Activated CD8-positive, alpha-beta T cell treated with anti-CD3 and anti-CD28 coated beads, Interleukin-2, amount 10 ng/mL, durations not matched to agents 7 days and 5 days (primary cell): ENCODE measurements at regions not wholly inside any gene's neighbourhood (a gene's known extent, or its start where the extent isn't known, plus 50 kb on each side); places are given as distances from the start of the nearest gene placed in this dataset.

Source experiments
- ATAC-seq: fragments of 150-1000 bp; cut with Tn5 transposase; one replicate; pipeline ENCODE4 v1.10.0; 2021; ENCODE audit warnings: moderate library complexity
- CTCF ChIA-PET: fragments of 350-600 bp; sonication (Branson Sonifier 250); formaldehyde crosslinking; loops from one replicate; lab custom pipeline; 2021; ENCODE audit warnings: antibody characterized with exemption; lab: Charles Lee
- POLR2A ChIA-PET: fragments of 350-600 bp; sonication (Branson Sonifier 250); formaldehyde crosslinking; loops from one replicate; lab custom pipeline; 2021; ENCODE audit warnings: antibody characterized with exemption; lab: Charles Lee
- DNase-seq: peaks from one replicate; pipeline ENCODE4 v3.0.0-alpha.2; 2020
- H3K27ac Mint-ChIP-seq: one replicate; pipeline ENCODE4 v1.8.0; 2021; ENCODE audit warnings: mild to moderate bottlenecking, mixed read lengths
- H3K27me3 Mint-ChIP-seq: one replicate; pipeline ENCODE4 v1.8.0; 2021; ENCODE audit warnings: low read depth, mixed read lengths
- H3K36me3 Mint-ChIP-seq: one replicate; pipeline ENCODE4 v1.8.0; 2021; ENCODE audit warnings: low read depth, mixed read lengths
- H3K4me1 Mint-ChIP-seq: one replicate; pipeline ENCODE4 v1.8.0; 2021; ENCODE audit warnings: low read depth, mixed read lengths
- H3K4me3 Mint-ChIP-seq: one replicate; pipeline ENCODE4 v1.8.0; 2021; ENCODE audit warnings: mild to moderate bottlenecking, mixed read lengths
- H3K9me3 Mint-ChIP-seq: one replicate; pipeline ENCODE4 v1.8.0; 2022; ENCODE audit warnings: mixed read lengths; ENCODE audit not compliant: insufficient read depth

DNA sequence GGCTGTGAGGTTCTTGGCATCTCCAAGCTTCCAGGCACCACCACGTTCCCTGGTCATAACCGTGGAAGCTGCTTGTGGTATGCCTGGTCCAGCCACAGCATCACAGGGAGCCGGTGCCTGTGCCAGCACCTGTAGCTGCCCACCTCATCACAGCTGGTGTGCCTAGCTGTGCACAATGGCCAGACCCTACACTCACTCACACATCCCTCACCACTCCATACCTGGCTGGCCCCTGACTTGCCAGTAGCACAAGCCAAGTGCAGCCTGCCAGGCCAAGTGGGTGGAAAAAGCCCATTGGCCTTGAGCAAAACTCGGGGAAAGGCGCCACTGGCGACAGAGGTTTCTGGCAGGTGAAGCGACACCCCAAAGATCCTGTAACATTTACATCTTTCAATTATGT lies 192.3 kb upstream of the MANEA start:
- DNase-seq, result no peak
- Mint-ChIP-seq H3K27me3 (no peaks in the 10 kb centered on the region), H3K36me3 (no peaks in the 10 kb centered on the region), H3K9me3 (no peaks in the 10 kb centered on the region), H3K4me3 (no peak overlapping the region), H3K4me1 (no peaks in the 10 kb centered on the region), H3K27ac (no peak overlapping the region)
- ATAC-seq, result no peak
- POLR2A ChIA-PET, result no interaction called here
- CTCF ChIA-PET, result no interaction called here

DNA sequence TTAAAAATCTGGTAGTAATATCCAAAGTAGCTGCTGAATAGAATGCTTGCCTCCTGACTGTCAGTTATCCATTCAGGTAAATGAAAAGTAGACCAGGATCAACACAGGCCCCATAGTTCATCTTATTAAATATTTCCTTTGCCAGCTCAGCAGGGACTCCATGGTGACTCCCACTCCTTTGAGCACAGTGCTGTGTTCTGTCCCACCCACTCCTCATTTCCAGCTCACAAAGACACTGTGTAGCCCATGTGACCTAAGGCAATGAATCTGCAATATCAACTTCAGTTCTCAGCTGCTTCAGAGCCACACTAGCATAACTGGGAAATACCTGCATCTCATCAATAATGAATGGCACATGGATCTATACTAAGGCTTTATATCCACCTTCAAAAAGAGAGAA lies 189.5 kb upstream of the MANEA start:
- H3K36me3 Mint-ChIP-seq, result no peaks in the 10 kb centered on the region
- no peaks in the 10 kb centered on the region for H3K9me3 Mint-ChIP-seq
- H3K4me1 Mint-ChIP-seq, result no peaks in the 10 kb centered on the region
- DNase-seq, result no peak
- no peak overlapping the region for H3K27ac Mint-ChIP-seq
- no peak for ATAC-seq
- ChIA-PET POLR2A (no interaction called here), CTCF (no interaction called here)
- H3K27me3 Mint-ChIP-seq, result no peaks in the 10 kb centered on the region
- no peak overlapping the region for H3K4me3 Mint-ChIP-seq

DNA sequence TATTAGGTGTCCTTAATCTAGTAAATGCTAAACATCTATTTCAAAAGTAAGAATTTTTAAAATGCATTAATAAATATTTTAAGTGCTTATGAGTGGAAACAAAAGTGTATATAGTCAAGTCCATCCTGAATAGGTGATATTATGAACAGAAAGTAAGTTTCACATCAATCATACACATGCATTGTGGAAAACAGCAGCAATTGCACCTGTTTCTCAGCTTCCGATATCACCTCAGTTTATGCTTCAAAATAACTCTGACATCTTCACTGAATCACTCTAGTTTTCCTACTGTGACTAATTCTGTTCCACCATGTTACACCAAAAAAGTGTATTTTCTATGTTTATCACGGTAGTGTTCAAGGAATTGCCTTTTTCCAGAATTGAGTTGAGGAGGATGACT lies 172.6 kb upstream of the MANEA start:
- H3K9me3 Mint-ChIP-seq, result no peaks in the 10 kb centered on the region
- no peaks in the 10 kb centered on the region for H3K36me3 Mint-ChIP-seq
- CTCF ChIA-PET, result no interaction called here
- no peaks in the 10 kb centered on the region for H3K4me1 Mint-ChIP-seq
- H3K27me3 Mint-ChIP-seq, result no peaks in the 10 kb centered on the region
- POLR2A ChIA-PET, result no interaction called here
- H3K27ac Mint-ChIP-seq, result no peak overlapping the region
- DNase-seq (no peak), ATAC-seq (no peak)
- no peak overlapping the region for H3K4me3 Mint-ChIP-seq

- Mint-ChIP-seq H3K27ac (no peak overlapping the region), H3K4me3 (no peak overlapping the region), H3K27me3 (no peaks in the 10 kb centered on the region), H3K9me3 (no peaks in the 10 kb centered on the region), H3K36me3 (no peaks in the 10 kb centered on the region), H3K4me1 (no peaks in the 10 kb centered on the region)
- no peak for ATAC-seq
- POLR2A ChIA-PET, result no interaction called here
- DNase-seq, result no peak
- CTCF ChIA-PET, result no interaction called here
Observed at GRCh38 chr6:95408111-95408510, 169.2 kb upstream of the MANEA start.

- no peaks in the 10 kb centered on the region for H3K4me1 Mint-ChIP-seq
- H3K9me3 Mint-ChIP-seq, result no peaks in the 10 kb centered on the region
- no peaks in the 10 kb centered on the region for H3K27me3 Mint-ChIP-seq
- ChIA-PET CTCF (no interaction called here), POLR2A (no interaction called here)
- H3K4me3 Mint-ChIP-seq, result no peak overlapping the region
- ATAC-seq (no peak), DNase-seq (no peak)
- no peaks in the 10 kb centered on the region for H3K36me3 Mint-ChIP-seq
- H3K27ac Mint-ChIP-seq, result no peak overlapping the region
Observed at GRCh38 chr6:95410168-95410567, 167.2 kb upstream of the MANEA start.

DNA sequence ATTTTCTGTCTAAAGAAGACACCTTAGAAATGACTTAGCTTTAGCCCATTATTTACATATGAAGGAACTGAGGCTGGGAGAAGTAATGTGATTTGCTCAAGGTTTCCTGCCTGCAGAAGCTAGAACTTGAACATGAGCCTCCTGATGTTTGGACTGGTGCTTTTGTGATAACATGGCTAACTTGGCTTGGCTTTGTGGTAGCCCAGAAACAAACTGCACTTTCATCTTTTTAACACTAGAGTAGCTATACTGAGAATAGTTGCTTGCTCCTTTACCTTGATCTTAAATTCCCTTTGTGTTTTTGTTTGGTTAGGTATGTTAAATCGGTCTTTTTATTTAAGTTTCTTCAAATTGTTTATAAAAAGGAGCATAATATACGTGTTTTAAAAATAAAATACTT lies 163.5 kb upstream of the MANEA start:
- ATAC-seq (no peak), DNase-seq (no peak)
- Mint-ChIP-seq H3K9me3 (no peaks in the 10 kb centered on the region), H3K27me3 (no peaks in the 10 kb centered on the region), H3K36me3 (no peaks in the 10 kb centered on the region), H3K4me1 (no peaks in the 10 kb centered on the region), H3K4me3 (no peak overlapping the region), H3K27ac (no peak overlapping the region)
- POLR2A ChIA-PET, result no interaction called here
- CTCF ChIA-PET, result no interaction called here

- H3K36me3 Mint-ChIP-seq, result no peaks in the 10 kb centered on the region
- ChIA-PET CTCF (no interaction called here), POLR2A (no interaction called here)
Observed at GRCh38 chr6:95417856-95418255, 159.5 kb upstream of the MANEA start.

GRCh38 chr6:95420792-95421191 lies 156.5 kb upstream of the MANEA start:
- ATAC-seq (no peak), DNase-seq (no peak)
- no peak overlapping the region for H3K4me3 Mint-ChIP-seq
- H3K4me1 Mint-ChIP-seq, result no peaks in the 10 kb centered on the region
- no peak overlapping the region for H3K27ac Mint-ChIP-seq
- peaks cover 2% of the 10 kb centered on the region for H3K9me3 Mint-ChIP-seq
- ChIA-PET POLR2A (no interaction called here), CTCF (no interaction called here)
- no peaks in the 10 kb centered on the region for H3K27me3 Mint-ChIP-seq
- H3K36me3 Mint-ChIP-seq, result no peaks in the 10 kb centered on the region

More at GRCh38 chr6:95417856-95418255, 159.5 kb upstream of the MANEA start:
- Mint-ChIP-seq H3K9me3 (peaks cover 2% of the 10 kb centered on the region), H3K4me1 (no peaks in the 10 kb centered on the region), H3K27ac (no peak overlapping the region), H3K27me3 (no peaks in the 10 kb centered on the region), H3K4me3 (no peak overlapping the region)
- DNase-seq (no peak), ATAC-seq (no peak)

DNA sequence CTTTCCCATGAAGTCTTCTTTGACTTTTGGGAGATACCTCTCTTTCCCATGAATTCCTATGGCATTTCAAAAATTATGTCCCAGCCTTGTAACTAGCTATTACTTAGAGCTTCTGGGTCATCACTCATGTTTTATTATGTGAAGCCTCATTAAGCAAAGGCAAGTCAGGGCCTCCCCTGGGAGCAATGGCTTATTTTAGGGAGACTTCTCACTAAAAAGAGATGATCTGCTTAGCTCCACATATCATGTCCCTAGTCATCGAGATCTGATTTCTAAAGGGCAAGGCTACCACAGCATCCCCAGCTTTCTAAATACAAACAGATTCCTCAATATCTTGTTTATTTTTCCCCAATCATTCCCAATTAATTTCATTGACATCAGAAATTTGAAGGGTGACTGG lies 154.0 kb upstream of the MANEA start:
- Mint-ChIP-seq H3K4me1 (no peaks in the 10 kb centered on the region), H3K9me3 (peaks cover 2% of the 10 kb centered on the region), H3K4me3 (no peak overlapping the region), H3K27ac (no peak overlapping the region), H3K27me3 (no peaks in the 10 kb centered on the region), H3K36me3 (no peaks in the 10 kb centered on the region)
- DNase-seq (no peak), ATAC-seq (no peak)
- ChIA-PET CTCF (no interaction called here), POLR2A (no interaction called here)

GRCh38 chr6:95431637-95432228 lies 145.6 kb upstream of the MANEA start:
- no peak overlapping the region for H3K4me3 Mint-ChIP-seq
- H3K27ac Mint-ChIP-seq, result no peak overlapping the region
- ChIA-PET POLR2A (no interaction called here), CTCF (no interaction called here)
- H3K4me1 Mint-ChIP-seq, result no peaks in the 10 kb centered on the region
- no peaks in the 10 kb centered on the region for H3K27me3 Mint-ChIP-seq
- ATAC-seq (no peak), DNase-seq (peak; percentile 44)
- H3K9me3 Mint-ChIP-seq, result no peaks in the 10 kb centered on the region
- H3K36me3 Mint-ChIP-seq, result no peaks in the 10 kb centered on the region

DNA sequence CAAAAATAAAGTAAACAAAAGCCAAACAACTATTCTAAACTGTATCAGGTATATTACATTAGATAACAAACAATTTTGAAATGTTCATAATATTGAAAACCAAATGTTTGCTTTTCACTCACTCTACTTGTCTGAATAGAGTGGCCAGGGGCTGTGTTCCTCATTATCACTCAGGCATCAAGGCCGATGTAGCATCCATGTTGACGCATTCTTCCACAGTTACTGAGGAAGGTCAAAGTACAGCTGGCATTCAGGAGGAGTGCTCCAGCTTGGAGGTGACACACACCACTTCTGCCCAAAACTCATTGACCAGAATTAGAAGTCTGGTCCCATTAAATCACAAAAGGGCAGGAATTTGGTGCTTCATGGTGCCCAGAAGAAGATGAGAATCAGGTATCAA lies 137.6 kb upstream of the MANEA start:
- CTCF ChIA-PET, result no interaction called here

GRCh38 chr6:95448208-95448607 lies 129.1 kb upstream of the MANEA start:
- DNase-seq (no peak), ATAC-seq (no peak)
- H3K27ac Mint-ChIP-seq, result no peak overlapping the region
- ChIA-PET CTCF (no interaction called here), POLR2A (no interaction called here)
- H3K36me3 Mint-ChIP-seq, result no peaks in the 10 kb centered on the region
- no peaks in the 10 kb centered on the region for H3K27me3 Mint-ChIP-seq
- H3K9me3 Mint-ChIP-seq, result no peaks in the 10 kb centered on the region
- no peaks in the 10 kb centered on the region for H3K4me1 Mint-ChIP-seq
- no peak overlapping the region for H3K4me3 Mint-ChIP-seq

More for the DNA sequence above, 137.6 kb upstream of the MANEA start:
- no peaks in the 10 kb centered on the region for H3K9me3 Mint-ChIP-seq
- H3K27me3 Mint-ChIP-seq, result no peaks in the 10 kb centered on the region
- H3K4me1 Mint-ChIP-seq, result no peaks in the 10 kb centered on the region
- H3K36me3 Mint-ChIP-seq, result no peaks in the 10 kb centered on the region
- DNase-seq (no peak), ATAC-seq (no peak)
- H3K4me3 Mint-ChIP-seq, result no peak overlapping the region
- POLR2A ChIA-PET, result no interaction called here
- H3K27ac Mint-ChIP-seq, result no peak overlapping the region

DNA sequence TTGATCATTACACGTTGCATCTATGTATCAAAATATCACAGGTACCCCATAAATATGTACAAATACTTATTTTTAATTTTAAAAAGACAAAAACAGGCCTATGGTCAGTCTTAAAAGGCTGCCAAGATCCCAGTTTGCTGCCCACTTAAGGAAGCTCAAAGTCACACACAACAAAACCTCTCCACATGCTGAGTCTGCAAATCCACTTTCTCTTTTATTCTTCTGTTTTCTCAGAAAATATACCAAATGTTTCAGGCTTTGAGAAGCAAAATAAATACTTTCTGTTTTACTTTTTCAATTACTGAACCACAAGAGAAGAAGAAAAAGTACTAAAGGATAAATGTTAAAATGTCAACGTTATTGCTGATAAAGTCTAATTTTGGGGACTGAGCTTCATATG lies 107.8 kb upstream of the MANEA start:
- DNase-seq, result no peak
- no peaks in the 10 kb centered on the region for H3K4me1 Mint-ChIP-seq
- ChIA-PET POLR2A (no interaction called here), CTCF (no interaction called here)
- H3K36me3 Mint-ChIP-seq, result no peaks in the 10 kb centered on the region
- ATAC-seq, result no peak
- H3K27ac Mint-ChIP-seq, result no peak overlapping the region
- H3K27me3 Mint-ChIP-seq, result no peaks in the 10 kb centered on the region
- H3K4me3 Mint-ChIP-seq, result no peak overlapping the region
- no peaks in the 10 kb centered on the region for H3K9me3 Mint-ChIP-seq
